ENCODE measurements at regions not wholly inside any gene's neighbourhood (a gene's known extent, or its start where the extent isn't known, plus 50 kb on each side); places are given as distances from the start of the nearest gene placed in this dataset.

DNA sequence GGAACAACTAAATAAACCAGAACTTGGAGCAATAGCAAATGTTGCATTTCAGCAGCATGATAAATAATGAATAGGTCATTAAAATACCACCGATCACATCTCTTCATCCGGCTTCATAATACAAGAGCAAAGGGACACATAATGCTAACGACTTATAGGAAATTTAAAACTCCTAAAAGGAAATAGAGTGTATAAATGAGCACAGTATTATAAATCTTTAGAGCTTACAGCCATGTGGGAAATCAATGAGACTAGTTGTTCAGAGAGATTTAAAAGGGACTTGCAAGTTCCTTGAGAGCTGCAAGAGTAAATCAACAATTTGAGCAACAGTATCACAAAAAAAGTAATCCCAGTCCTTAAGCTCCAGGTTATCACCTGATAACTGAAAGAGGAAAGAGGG lies 677.0 kb downstream of the PLOD2 start:
- TF ChIP-seq, protein P1, sequence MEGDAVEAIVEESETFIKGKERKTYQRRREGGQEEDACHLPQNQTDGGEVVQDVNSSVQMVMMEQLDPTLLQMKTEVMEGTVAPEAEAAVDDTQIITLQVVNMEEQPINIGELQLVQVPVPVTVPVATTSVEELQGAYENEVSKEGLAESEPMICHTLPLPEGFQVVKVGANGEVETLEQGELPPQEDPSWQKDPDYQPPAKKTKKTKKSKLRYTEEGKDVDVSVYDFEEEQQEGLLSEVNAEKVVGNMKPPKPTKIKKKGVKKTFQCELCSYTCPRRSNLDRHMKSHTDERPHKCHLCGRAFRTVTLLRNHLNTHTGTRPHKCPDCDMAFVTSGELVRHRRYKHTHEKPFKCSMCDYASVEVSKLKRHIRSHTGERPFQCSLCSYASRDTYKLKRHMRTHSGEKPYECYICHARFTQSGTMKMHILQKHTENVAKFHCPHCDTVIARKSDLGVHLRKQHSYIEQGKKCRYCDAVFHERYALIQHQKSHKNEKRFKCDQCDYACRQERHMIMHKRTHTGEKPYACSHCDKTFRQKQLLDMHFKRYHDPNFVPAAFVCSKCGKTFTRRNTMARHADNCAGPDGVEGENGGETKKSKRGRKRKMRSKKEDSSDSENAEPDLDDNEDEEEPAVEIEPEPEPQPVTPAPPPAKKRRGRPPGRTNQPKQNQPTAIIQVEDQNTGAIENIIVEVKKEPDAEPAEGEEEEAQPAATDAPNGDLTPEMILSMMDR (IDR thresholded peaks at IDR 0.05): no peak
- no peak for TF ChIP-seq POLR2A (IDR thresholded peaks at IDR 0.05)

All from breast epithelium (tissue), 3 donors.